Left lung (tissue), 4 donors: ENCODE measurements at regions not wholly inside any gene's neighbourhood (a gene's known extent, or its start where the extent isn't known, plus 50 kb on each side); places are given as distances from the start of the nearest gene placed in this dataset.

Experiments used
- ATAC-seq: fragments of 200-7000 bp; cut with Tn5 transposase; one replicate; pipeline ENCODE4 v1.9.1; 2020; ENCODE audit warnings: moderate library complexity
- DNase-seq, 4 donors: peaks; one replicate each; pipeline ENCODE4 v3.0.0-alpha.2; 2013 to 2020
- H3K27ac ChIP-seq, 2 donors: fragments of 200-600 bp; sonication (generic) in 1 of 2; one replicate each; pipeline versions ENCODE4 v1.5.0 to v1.8.0; 2020 to 2021
- H3K27me3 ChIP-seq, 2 donors: fragments of 200-600 bp; sonication (generic) in 1 of 2; one replicate each; pipeline versions ENCODE4 v1.5.0 to v1.8.0; 2020 to 2021
- H3K36me3 ChIP-seq, 2 donors: fragments of 200-600 bp; sonication (generic) in 1 of 2; one replicate each; pipeline versions ENCODE4 v1.5.0 to v1.8.0; 2020 to 2021
- H3K4me1 ChIP-seq, 2 donors: fragments of 200-600 bp; one replicate each; pipeline ENCODE4 v1.8.0; 2021
- H3K4me3 ChIP-seq, 2 donors: fragments of 200-600 bp; sonication (generic) in 1 of 2; one replicate each; pipeline versions ENCODE4 v1.5.0 to v1.8.0; 2020 to 2021; ENCODE audit warnings: mild to moderate bottlenecking in 1 of 2
- H3K9me3 ChIP-seq, 2 donors: fragments of 200-600 bp; sonication (generic) in 1 of 2; one replicate each; pipeline versions ENCODE4 v1.5.0 to v1.8.0; 2020 to 2021
- intact Hi-C, 2 donors: fragments of 100-400 bp; cut with DNase I; formaldehyde crosslinking; loops; one replicate each; pipeline versions ENCODE4 v1.11.2 to v1.14.2; 2022
- TF ChIP-seq, protein P1 (sequence below), 2 donors: fragments of 200-600 bp; sonication (generic) in 1 of 2; IDR thresholded peaks; one replicate each; pipeline versions ENCODE4 v1.5.0 to v1.8.0; 2021; ENCODE audit warnings: antibody characterized with exemption in 2 of 2
- donor health status: DM: no; HTN: yes; CAD: no.
- donor health status: DM: no; HTN: no; CAD: no.

DNA sequence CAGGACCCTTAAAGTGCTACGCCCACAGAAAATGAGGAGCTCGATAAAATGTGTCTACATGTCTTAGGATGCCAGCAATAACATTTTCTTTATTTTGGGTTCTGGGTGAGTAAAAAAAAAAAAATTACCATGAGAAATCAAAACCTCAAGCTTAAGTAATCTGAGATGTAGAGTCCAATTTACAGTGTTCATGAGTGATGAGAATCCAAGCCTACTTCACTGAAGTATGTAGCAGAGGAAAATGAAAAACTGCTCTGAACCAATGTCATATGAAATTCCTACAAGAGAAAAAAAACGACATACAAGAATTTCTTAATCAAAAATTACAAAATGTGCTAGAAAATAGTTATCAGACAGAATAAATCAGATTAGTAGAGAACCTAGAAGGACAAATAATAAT lies 274.4 kb downstream of the HTR7 start:
- Histone ChIP-seq H3K27me3 (no peaks in the 10 kb centered on the region), H3K9me3 (no peaks in the 10 kb centered on the region), H3K36me3 (no peaks in the 10 kb centered on the region), H3K27ac (no peak overlapping the region), H3K4me3 (no peak overlapping the region), H3K4me1 (no peaks in the 10 kb centered on the region)
- ATAC-seq (no peak), DNase-seq (no peak)
- intact Hi-C loops, result no loop called here
- TF ChIP-seq, protein P1, sequence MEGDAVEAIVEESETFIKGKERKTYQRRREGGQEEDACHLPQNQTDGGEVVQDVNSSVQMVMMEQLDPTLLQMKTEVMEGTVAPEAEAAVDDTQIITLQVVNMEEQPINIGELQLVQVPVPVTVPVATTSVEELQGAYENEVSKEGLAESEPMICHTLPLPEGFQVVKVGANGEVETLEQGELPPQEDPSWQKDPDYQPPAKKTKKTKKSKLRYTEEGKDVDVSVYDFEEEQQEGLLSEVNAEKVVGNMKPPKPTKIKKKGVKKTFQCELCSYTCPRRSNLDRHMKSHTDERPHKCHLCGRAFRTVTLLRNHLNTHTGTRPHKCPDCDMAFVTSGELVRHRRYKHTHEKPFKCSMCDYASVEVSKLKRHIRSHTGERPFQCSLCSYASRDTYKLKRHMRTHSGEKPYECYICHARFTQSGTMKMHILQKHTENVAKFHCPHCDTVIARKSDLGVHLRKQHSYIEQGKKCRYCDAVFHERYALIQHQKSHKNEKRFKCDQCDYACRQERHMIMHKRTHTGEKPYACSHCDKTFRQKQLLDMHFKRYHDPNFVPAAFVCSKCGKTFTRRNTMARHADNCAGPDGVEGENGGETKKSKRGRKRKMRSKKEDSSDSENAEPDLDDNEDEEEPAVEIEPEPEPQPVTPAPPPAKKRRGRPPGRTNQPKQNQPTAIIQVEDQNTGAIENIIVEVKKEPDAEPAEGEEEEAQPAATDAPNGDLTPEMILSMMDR (IDR thresholded peaks at IDR 0.05), result no peak

DNA sequence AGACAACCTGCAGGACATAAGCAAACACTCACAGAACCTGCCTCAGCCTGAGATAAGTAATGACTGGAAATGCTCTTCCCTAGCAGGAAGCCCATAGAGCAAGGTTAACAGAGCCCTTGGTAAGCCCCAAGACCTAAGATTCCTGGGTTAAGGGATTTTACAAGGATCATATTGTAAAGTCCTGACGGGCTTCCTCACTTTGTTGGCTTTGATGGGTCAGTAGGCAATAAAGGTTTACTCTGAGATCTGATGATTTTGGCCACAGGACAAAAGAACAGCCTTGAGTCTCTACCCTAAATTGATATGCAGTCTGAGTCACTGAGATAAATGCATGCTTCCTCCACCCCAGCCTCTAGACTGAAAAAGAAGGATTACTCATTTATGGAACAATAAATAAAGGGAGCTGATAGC lies 270.8 kb downstream of the HTR7 start:
- Histone ChIP-seq H3K27me3 (no peaks in the 10 kb centered on the region), H3K4me3 (no peak overlapping the region), H3K9me3 (no peaks in the 10 kb centered on the region), H3K4me1 (no peaks in the 10 kb centered on the region), H3K36me3 (no peaks in the 10 kb centered on the region), H3K27ac (no peak overlapping the region)
- no peak for DNase-seq
- TF ChIP-seq, protein P1 (IDR thresholded peaks at IDR 0.05), result no peak
- intact Hi-C loops, result no loop called here
- ATAC-seq, result no peak

DNA sequence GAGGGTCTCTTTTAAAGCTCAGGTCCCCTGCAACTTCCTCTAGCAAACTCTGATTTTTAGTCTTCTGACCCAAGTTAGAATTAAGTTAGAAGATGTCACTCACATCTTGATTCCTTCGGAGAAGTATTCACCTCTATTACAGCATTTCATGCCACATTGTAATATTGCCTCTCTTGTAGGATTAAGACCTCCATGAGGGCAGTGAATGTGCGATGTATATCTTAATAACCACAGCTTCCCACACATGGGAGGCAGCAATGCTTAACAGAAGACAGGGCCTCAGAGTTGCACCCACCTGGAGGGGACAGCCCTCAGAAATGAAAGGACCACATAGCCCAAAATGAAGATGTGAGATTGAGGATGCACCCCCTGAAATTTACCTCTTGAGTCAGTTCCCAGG lies 270.3 kb downstream of the HTR7 start:
- Histone ChIP-seq H3K4me1 (no peaks in the 10 kb centered on the region), H3K27ac (no peak overlapping the region), H3K9me3 (no peaks in the 10 kb centered on the region), H3K4me3 (no peak overlapping the region), H3K27me3 (no peaks in the 10 kb centered on the region), H3K36me3 (no peaks in the 10 kb centered on the region)
- TF ChIP-seq, protein P1 (IDR thresholded peaks at IDR 0.05), result no peak
- ATAC-seq (no peak), DNase-seq (no peak)
- intact Hi-C loops, result no loop called here

DNA sequence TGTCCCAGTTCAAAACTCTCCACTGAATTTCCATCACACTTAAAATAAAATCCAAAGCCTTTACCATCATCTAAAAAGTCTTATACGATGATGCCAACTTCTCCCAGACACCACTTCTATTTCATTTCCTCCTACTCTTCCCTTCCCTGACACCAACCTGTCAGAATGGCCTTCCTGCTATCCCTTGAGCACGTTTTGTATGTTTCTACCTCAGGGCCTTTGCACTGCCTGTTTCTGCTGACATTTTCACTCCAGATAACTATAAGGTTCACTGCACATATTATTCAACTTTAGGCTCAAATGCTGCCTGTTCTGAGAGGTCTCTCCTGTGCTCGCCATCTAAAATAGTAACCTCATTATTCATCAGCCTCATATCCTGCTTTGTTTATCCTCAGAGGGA lies 269.6 kb downstream of the HTR7 start:
- H3K9me3 ChIP-seq, result no peaks in the 10 kb centered on the region
- no peak for DNase-seq
- intact Hi-C loops, result no loop called here

DNA sequence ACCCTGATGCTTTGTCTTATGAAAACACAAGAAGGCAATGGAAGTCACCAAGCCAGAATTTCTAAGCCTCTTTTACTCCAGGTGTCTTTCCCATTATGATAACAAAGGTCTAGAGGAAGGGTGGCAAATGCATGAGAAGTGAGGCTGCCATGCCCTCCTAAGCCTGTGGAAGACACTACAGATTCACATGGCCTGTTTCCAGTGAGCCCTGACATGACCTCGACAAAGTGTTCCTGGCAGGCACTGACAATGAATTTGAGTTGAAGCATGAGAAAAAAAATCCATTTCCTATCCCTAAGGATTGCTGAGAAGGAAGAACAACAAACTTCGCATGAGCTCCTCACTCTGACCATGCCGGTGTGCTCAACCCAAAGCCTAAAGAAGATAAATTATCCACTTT lies 268.0 kb downstream of the HTR7 start:
- intact Hi-C loops, result no loop called here
- Histone ChIP-seq H3K27ac (no peak overlapping the region), H3K4me1 (no peaks in the 10 kb centered on the region), H3K9me3 (no peaks in the 10 kb centered on the region), H3K36me3 (no peaks in the 10 kb centered on the region), H3K27me3 (no peaks in the 10 kb centered on the region), H3K4me3 (no peak overlapping the region)
- ATAC-seq, result no peak
- TF ChIP-seq, protein P1 (IDR thresholded peaks at IDR 0.05), result no peak
- DNase-seq, result no peak

More for the DNA sequence above, 269.6 kb downstream of the HTR7 start:
- H3K4me1 ChIP-seq, result no peaks in the 10 kb centered on the region
- H3K27me3 ChIP-seq, result no peaks in the 10 kb centered on the region
- no peak for ATAC-seq
- TF ChIP-seq, protein P1 (IDR thresholded peaks at IDR 0.05), result no peak
- no peaks in the 10 kb centered on the region for H3K36me3 ChIP-seq
- H3K27ac ChIP-seq, result no peak overlapping the region
- no peak overlapping the region for H3K4me3 ChIP-seq
